GM23338 (cell line): ENCODE measurements at regions not wholly inside any gene's neighbourhood (a gene's known extent, or its start where the extent isn't known, plus 50 kb on each side); places are given as distances from the start of the nearest gene placed in this dataset.

Experiments
- ATAC-seq: fragments of 200-7000 bp; cut with Tn5 transposase; 3 replicates; pipeline ENCODE4 v1.9.1; 2020
- DNase-seq: peaks from one replicate; pipeline ENCODE4 v3.0.0-alpha.2; 2015; ENCODE audit warnings: low spot score
- H2AFZ ChIP-seq: fragments of 200-600 bp; sonication (generic); 2 replicates; pipeline ENCODE4 v1.8.0; 2016; ENCODE audit warnings: antibody characterized with exemption, mild to moderate bottlenecking, moderate library complexity
- H3F3A ChIP-seq: fragments of 200-600 bp; sonication (generic); replicated peaks from 2 replicates; pipeline ENCODE4 v1.8.0; 2017; ENCODE audit warnings: antibody characterized with exemption, mixed run types, low read depth
- H3K27ac ChIP-seq: fragments of 200-600 bp; sonication (generic); 2 replicates; pipeline ENCODE4 v1.6.1; 2016; ENCODE audit warnings: low read depth
- H3K27me3 ChIP-seq: fragments of 200-600 bp; sonication (generic); 2 replicates; pipeline ENCODE4 v1.8.0; 2016; ENCODE audit warnings: mild to moderate bottlenecking, mixed run types, moderate library complexity; ENCODE audit not compliant: insufficient read depth
- H3K36me3 ChIP-seq: fragments of 200-600 bp; sonication (generic); 2 replicates; pipeline ENCODE4 v1.8.0; 2016; ENCODE audit warnings: mild to moderate bottlenecking; ENCODE audit not compliant: insufficient read depth
- H3K4me1 ChIP-seq: fragments of 200-600 bp; sonication (generic); 2 replicates; pipeline ENCODE4 v1.8.0; 2016; ENCODE audit warnings: mild to moderate bottlenecking, moderate library complexity; ENCODE audit not compliant: insufficient read depth
- H3K4me2 ChIP-seq: fragments of 200-600 bp; sonication (generic); 2 replicates; pipeline ENCODE4 v1.7.1; 2017; ENCODE audit warnings: mixed run types
- H3K4me3 ChIP-seq: fragments of 200-600 bp; sonication (generic); 2 replicates; pipeline ENCODE4 v1.6.1; 2016; ENCODE audit warnings: mixed run types
- H3K79me2 ChIP-seq: fragments of 200-600 bp; sonication (generic); replicated peaks from 2 replicates; pipeline ENCODE4 v1.8.0; 2017; ENCODE audit warnings: mild to moderate bottlenecking; ENCODE audit not compliant: insufficient read depth
- H3K9me2 ChIP-seq: fragments of 200-600 bp; sonication (generic); 2 replicates; pipeline ENCODE4 v1.8.0; 2017; ENCODE audit not compliant: insufficient read depth
- H4K20me1 ChIP-seq: fragments of 200-600 bp; sonication (generic); replicated peaks from 2 replicates; pipeline ENCODE4 v1.8.0; 2017; ENCODE audit warnings: mild to moderate bottlenecking; ENCODE audit not compliant: insufficient read depth
- H3K27ac Mint-ChIP-seq: 2 replicates; pipeline ENCODE4 v1.8.0; 2020; ENCODE audit warnings: inconsistent platforms, mild to moderate bottlenecking, moderate library complexity, mixed read lengths
- H3K27me3 Mint-ChIP-seq: 3 replicates; pipeline ENCODE4 v1.8.0; 2022; ENCODE audit warnings: low read depth, mild to moderate bottlenecking, moderate library complexity, mixed read lengths, inconsistent platforms; ENCODE audit not compliant: insufficient read depth, poor library complexity
- H3K36me3 Mint-ChIP-seq: 3 replicates; pipeline ENCODE4 v1.8.0; 2021; ENCODE audit warnings: low read depth, mild to moderate bottlenecking, inconsistent platforms, moderate library complexity, mixed read lengths
- H3K4me1 Mint-ChIP-seq: 3 replicates; pipeline ENCODE4 v1.8.0; 2020; ENCODE audit warnings: mild to moderate bottlenecking, inconsistent platforms, mixed read lengths
- H3K4me3 Mint-ChIP-seq: 3 replicates; pipeline ENCODE4 v1.8.0; 2021; ENCODE audit warnings: moderate library complexity, mild to moderate bottlenecking, inconsistent platforms, mixed read lengths
- H3K9me3 Mint-ChIP-seq: 3 replicates; pipeline ENCODE4 v1.8.0; 2020; ENCODE audit warnings: moderate library complexity, mild to moderate bottlenecking, inconsistent platforms, mixed read lengths
- EZH2 ChIP-seq: fragments of 200-600 bp; sonication (generic); IDR thresholded peaks from one replicate; pipeline ENCODE4 v1.8.0; 2017; ENCODE audit warnings: antibody characterized with exemption, mild to moderate bottlenecking, low read depth; ENCODE audit not compliant: unreplicated experiment
- EZH2phosphoT487 ChIP-seq: fragments of 200-600 bp; sonication (generic); IDR thresholded peaks from one replicate; pipeline ENCODE4 v1.8.1; 2018; ENCODE audit warnings: antibody characterized with exemption; ENCODE audit not compliant: unreplicated experiment
- JUNB ChIP-seq: IDR thresholded peaks from one replicate; pipeline ENCODE4 v1.6.1; 2016; ENCODE audit warnings: antibody characterized with exemption; ENCODE audit not compliant: unreplicated experiment
- POLR2AphosphoS5 ChIP-seq: IDR thresholded peaks from 2 replicates; pipeline ENCODE4 v1.6.1; 2016; ENCODE audit warnings: antibody characterized with exemption, low read depth
- STAT1 ChIP-seq: IDR thresholded peaks from one replicate; pipeline ENCODE4 v1.6.1; 2016; ENCODE audit warnings: antibody characterized with exemption; ENCODE audit not compliant: unreplicated experiment
- ZNF114 ChIP-seq: fragments of 250-450 bp; sonication (Bioruptor Pico); IDR thresholded peaks from 2 replicates; pipeline ENCODE4 v1.5.0; 2020; ENCODE audit warnings: mild to moderate bottlenecking, moderate library complexity
- ZNF331 ChIP-seq: fragments of 250-450 bp; sonication (Bioruptor Pico); IDR thresholded peaks from 2 replicates; pipeline ENCODE4 v1.5.0; 2020; ENCODE audit warnings: low read depth, mild to moderate bottlenecking, moderate library complexity
- ZNF462 ChIP-seq: fragments of 250-450 bp; sonication (Bioruptor Pico); IDR thresholded peaks from 2 replicates; pipeline ENCODE4 v1.5.0; 2020; ENCODE audit warnings: mild to moderate bottlenecking, moderate library complexity
- TF ChIP-seq, protein P1 (sequence below): IDR thresholded peaks from 2 replicates; pipeline ENCODE4 v1.6.1; 2016; ENCODE audit warnings: antibody characterized with exemption
- TF ChIP-seq, protein P2 (sequence below): IDR thresholded peaks from one replicate; pipeline ENCODE4 v1.6.1; 2018; ENCODE audit warnings: antibody characterized with exemption; ENCODE audit not compliant: unreplicated experiment
- TF ChIP-seq, protein P3 (sequence below), 2 experiments: fragments of 200-600 bp in 1 of 2; sonication (generic) in 1 of 2; conservative IDR thresholded peaks; 2 replicates each; pipeline versions ENCODE4 v1.5.1 to v1.6.1; 2016 to 2017; ENCODE audit warnings: antibody characterized with exemption in 2 of 2, low read depth in 2 of 2, mild to moderate bottlenecking in 2 of 2, moderate library complexity in 1 of 2

GRCh38 chr1:226489718-226490425, 58.7 kb upstream of the STUM start:
- Mint-ChIP-seq H3K4me3 (no peak overlapping the region), H3K4me1 (peaks cover 14% of the 10 kb centered on the region), H3K27me3 (peaks cover 2% of the 10 kb centered on the region), H3K9me3 (no peaks in the 10 kb centered on the region; the same call in 2 of the 3 replicates), H3K27ac (no peak overlapping the region), H3K36me3 (no peaks in the 10 kb centered on the region)
- Histone ChIP-seq H3K79me2 (no peaks in the 10 kb centered on the region), H3K4me1 (peaks cover 13% of the 10 kb centered on the region), H3F3A (no peaks in the 10 kb centered on the region), H4K20me1 (no peaks in the 10 kb centered on the region), H3K27ac (no peak overlapping the region), H3K36me3 (no peaks in the 10 kb centered on the region), H3K27me3 (no peaks in the 10 kb centered on the region), H3K4me3 (no peak overlapping the region), H3K9me2 (no peaks in the 10 kb centered on the region), H2AFZ (no peak overlapping the region), H3K4me2 (no peak overlapping the region)
- DNase-seq: no peak
- TF ChIP-seq POLR2AphosphoS5 (no peak), ZNF331 (CRISPR knock-in tag) (no peak), ZNF114 (CRISPR knock-in tag) (no peak), ZNF462 (CRISPR knock-in tag) (no peak), EZH2 (no peak), EZH2phosphoT487 (no peak), STAT1 (no peak), JUNB (no peak)
- TF ChIP-seq, protein P1, sequence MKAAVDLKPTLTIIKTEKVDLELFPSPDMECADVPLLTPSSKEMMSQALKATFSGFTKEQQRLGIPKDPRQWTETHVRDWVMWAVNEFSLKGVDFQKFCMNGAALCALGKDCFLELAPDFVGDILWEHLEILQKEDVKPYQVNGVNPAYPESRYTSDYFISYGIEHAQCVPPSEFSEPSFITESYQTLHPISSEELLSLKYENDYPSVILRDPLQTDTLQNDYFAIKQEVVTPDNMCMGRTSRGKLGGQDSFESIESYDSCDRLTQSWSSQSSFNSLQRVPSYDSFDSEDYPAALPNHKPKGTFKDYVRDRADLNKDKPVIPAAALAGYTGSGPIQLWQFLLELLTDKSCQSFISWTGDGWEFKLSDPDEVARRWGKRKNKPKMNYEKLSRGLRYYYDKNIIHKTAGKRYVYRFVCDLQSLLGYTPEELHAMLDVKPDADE: no peak
- TF ChIP-seq, protein P2, sequence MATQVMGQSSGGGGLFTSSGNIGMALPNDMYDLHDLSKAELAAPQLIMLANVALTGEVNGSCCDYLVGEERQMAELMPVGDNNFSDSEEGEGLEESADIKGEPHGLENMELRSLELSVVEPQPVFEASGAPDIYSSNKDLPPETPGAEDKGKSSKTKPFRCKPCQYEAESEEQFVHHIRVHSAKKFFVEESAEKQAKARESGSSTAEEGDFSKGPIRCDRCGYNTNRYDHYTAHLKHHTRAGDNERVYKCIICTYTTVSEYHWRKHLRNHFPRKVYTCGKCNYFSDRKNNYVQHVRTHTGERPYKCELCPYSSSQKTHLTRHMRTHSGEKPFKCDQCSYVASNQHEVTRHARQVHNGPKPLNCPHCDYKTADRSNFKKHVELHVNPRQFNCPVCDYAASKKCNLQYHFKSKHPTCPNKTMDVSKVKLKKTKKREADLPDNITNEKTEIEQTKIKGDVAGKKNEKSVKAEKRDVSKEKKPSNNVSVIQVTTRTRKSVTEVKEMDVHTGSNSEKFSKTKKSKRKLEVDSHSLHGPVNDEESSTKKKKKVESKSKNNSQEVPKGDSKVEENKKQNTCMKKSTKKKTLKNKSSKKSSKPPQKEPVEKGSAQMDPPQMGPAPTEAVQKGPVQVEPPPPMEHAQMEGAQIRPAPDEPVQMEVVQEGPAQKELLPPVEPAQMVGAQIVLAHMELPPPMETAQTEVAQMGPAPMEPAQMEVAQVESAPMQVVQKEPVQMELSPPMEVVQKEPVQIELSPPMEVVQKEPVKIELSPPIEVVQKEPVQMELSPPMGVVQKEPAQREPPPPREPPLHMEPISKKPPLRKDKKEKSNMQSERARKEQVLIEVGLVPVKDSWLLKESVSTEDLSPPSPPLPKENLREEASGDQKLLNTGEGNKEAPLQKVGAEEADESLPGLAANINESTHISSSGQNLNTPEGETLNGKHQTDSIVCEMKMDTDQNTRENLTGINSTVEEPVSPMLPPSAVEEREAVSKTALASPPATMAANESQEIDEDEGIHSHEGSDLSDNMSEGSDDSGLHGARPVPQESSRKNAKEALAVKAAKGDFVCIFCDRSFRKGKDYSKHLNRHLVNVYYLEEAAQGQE: no peak
- TF ChIP-seq, protein P3, sequence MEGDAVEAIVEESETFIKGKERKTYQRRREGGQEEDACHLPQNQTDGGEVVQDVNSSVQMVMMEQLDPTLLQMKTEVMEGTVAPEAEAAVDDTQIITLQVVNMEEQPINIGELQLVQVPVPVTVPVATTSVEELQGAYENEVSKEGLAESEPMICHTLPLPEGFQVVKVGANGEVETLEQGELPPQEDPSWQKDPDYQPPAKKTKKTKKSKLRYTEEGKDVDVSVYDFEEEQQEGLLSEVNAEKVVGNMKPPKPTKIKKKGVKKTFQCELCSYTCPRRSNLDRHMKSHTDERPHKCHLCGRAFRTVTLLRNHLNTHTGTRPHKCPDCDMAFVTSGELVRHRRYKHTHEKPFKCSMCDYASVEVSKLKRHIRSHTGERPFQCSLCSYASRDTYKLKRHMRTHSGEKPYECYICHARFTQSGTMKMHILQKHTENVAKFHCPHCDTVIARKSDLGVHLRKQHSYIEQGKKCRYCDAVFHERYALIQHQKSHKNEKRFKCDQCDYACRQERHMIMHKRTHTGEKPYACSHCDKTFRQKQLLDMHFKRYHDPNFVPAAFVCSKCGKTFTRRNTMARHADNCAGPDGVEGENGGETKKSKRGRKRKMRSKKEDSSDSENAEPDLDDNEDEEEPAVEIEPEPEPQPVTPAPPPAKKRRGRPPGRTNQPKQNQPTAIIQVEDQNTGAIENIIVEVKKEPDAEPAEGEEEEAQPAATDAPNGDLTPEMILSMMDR (conservative IDR thresholded peaks at IDR 0.05; ENCODE audit: low read depth in 2 of 2): no peak
- no peak for ATAC-seq
